Hepatocyte (in vitro differentiated cells): ENCODE measurements at regions not wholly inside any gene's neighbourhood (a gene's known extent, or its start where the extent isn't known, plus 50 kb on each side); places are given as distances from the start of the nearest gene placed in this dataset.

ENCODE experiments used
- DNase-seq: peaks from one replicate; pipeline ENCODE4 v3.0.0-alpha.2; 2016; ENCODE audit warnings: low spot score
- H2AFZ ChIP-seq: fragments of 200-600 bp; sonication (generic); 2 replicates; pipeline ENCODE4 v1.6.0; 2016; ENCODE audit warnings: antibody characterized with exemption, mild to moderate bottlenecking
- H3K27ac ChIP-seq: fragments of 200-600 bp; sonication (generic); 2 replicates; pipeline ENCODE4 v1.5.1; 2016; ENCODE audit warnings: mild to moderate bottlenecking
- H3K27me3 ChIP-seq: fragments of 200-600 bp; sonication (generic); 2 replicates; pipeline ENCODE4 v1.6.1; 2016
- H3K36me3 ChIP-seq: fragments of 200-600 bp; sonication (generic); replicated peaks from 2 replicates; pipeline ENCODE4 v1.5.1; 2016; ENCODE audit warnings: low read depth; ENCODE audit not compliant: insufficient read depth
- H3K4me1 ChIP-seq: fragments of 200-600 bp; sonication (generic); 2 replicates; pipeline ENCODE4 v1.5.1; 2016; ENCODE audit warnings: mild to moderate bottlenecking, moderate library complexity; ENCODE audit not compliant: insufficient read depth
- H3K4me2 ChIP-seq: fragments of 200-600 bp; sonication (generic); 2 replicates; pipeline ENCODE4 v1.6.0; 2016
- H3K4me3 ChIP-seq: fragments of 200-600 bp; sonication (generic); 2 replicates; pipeline ENCODE4 v1.5.1; 2016; ENCODE audit warnings: mild to moderate bottlenecking
- H3K79me2 ChIP-seq: fragments of 200-600 bp; sonication (generic); 2 replicates; pipeline ENCODE4 v1.6.0; 2017; ENCODE audit warnings: mild to moderate bottlenecking
- H3K9me2 ChIP-seq: fragments of 200-600 bp; sonication (generic); replicated peaks from 2 replicates; pipeline ENCODE4 v1.6.0; 2017; ENCODE audit warnings: mild to moderate bottlenecking; ENCODE audit not compliant: insufficient read depth
- H3K9me3 ChIP-seq: fragments of 200-600 bp; sonication (generic); 2 replicates; pipeline ENCODE4 v1.5.1; 2016; ENCODE audit warnings: low read depth, mild to moderate bottlenecking
- H4K20me1 ChIP-seq: fragments of 200-600 bp; sonication (generic); 2 replicates; pipeline ENCODE4 v1.6.0; 2016; ENCODE audit warnings: mild to moderate bottlenecking; ENCODE audit not compliant: insufficient read depth, poor library complexity, severe bottlenecking
- CTCF ChIP-seq: fragments of 200-600 bp; sonication (generic); IDR thresholded peaks from 2 replicates; pipeline ENCODE4 v1.5.1; 2016; ENCODE audit warnings: antibody characterized with exemption, mild to moderate bottlenecking; ENCODE audit not compliant: poor library complexity
- EZH2 ChIP-seq: fragments of 200-600 bp; sonication (generic); IDR thresholded peaks from 2 replicates; pipeline ENCODE4 v1.6.1; 2016; ENCODE audit warnings: antibody characterized with exemption, mild to moderate bottlenecking, borderline replicate concordance
- EZH2phosphoT487 ChIP-seq: fragments of 200-600 bp; sonication (generic); IDR thresholded peaks from one replicate; pipeline ENCODE4 v1.6.1; 2018; ENCODE audit warnings: antibody characterized with exemption, mild to moderate bottlenecking, low read depth, moderate library complexity; ENCODE audit not compliant: unreplicated experiment, severe bottlenecking
- WGBS: methylation state at CpG from one replicate; pipeline ENCODE4 v1.1.6; 2016; ENCODE audit warnings: low lambda C conversion rate; ENCODE audit errors: missing lambda C conversion rate; 5-methylcytosine and 5-hydroxymethylcytosine counted together

- Histone ChIP-seq H3K27ac (no peak overlapping the region), H4K20me1 (no peaks in the 10 kb centered on the region), H3K9me2 (no peaks in the 10 kb centered on the region), H3K4me2 (no peak overlapping the region), H3K9me3 (no peaks in the 10 kb centered on the region), H3K79me2 (no peaks in the 10 kb centered on the region), H3K27me3 (no peaks in the 10 kb centered on the region), H3K4me3 (no peak overlapping the region), H3K36me3 (no peaks in the 10 kb centered on the region), H3K4me1 (no peaks in the 10 kb centered on the region), H2AFZ (no peak overlapping the region)
- 86% methylated on average over 8 of the region's 8 CpGs for WGBS
- DNase-seq: no peak
- no peak for TF ChIP-seq EZH2
- TF ChIP-seq CTCF: no peak
- TF ChIP-seq EZH2phosphoT487: no peak
These were observed 66.7 kb upstream of the GPR26 start for GRCh38 chr10:123599366-123599849.

GRCh38 chr10:123600177-123600576, 66.0 kb upstream of the GPR26 start:
- H4K20me1 ChIP-seq: no peaks in the 10 kb centered on the region
- no peaks in the 10 kb centered on the region for H3K27me3 ChIP-seq
- H2AFZ ChIP-seq: no peak overlapping the region
- no peaks in the 10 kb centered on the region for H3K9me2 ChIP-seq
- H3K4me2 ChIP-seq: no peak overlapping the region
- no peaks in the 10 kb centered on the region for H3K36me3 ChIP-seq
- no peaks in the 10 kb centered on the region for H3K79me2 ChIP-seq
- H3K4me1 ChIP-seq: no peaks in the 10 kb centered on the region
- H3K27ac ChIP-seq: no peak overlapping the region
- no peak for DNase-seq
- no peak overlapping the region for H3K4me3 ChIP-seq
- H3K9me3 ChIP-seq: no peaks in the 10 kb centered on the region
- TF ChIP-seq EZH2phosphoT487 (no peak), CTCF (no peak), EZH2 (no peak)
- 84% methylated on average over 3 of the region's 3 CpGs for WGBS

GRCh38 chr10:123603130-123603529, 63.0 kb upstream of the GPR26 start:
- no peak for TF ChIP-seq EZH2
- TF ChIP-seq CTCF: no peak
- Histone ChIP-seq H3K27ac (no peak overlapping the region), H2AFZ (no peak overlapping the region), H3K79me2 (no peaks in the 10 kb centered on the region), H3K9me3 (no peaks in the 10 kb centered on the region), H3K36me3 (no peaks in the 10 kb centered on the region), H4K20me1 (no peaks in the 10 kb centered on the region), H3K27me3 (peaks cover 12% of the 10 kb centered on the region), H3K4me2 (no peak overlapping the region), H3K4me1 (no peaks in the 10 kb centered on the region), H3K9me2 (no peaks in the 10 kb centered on the region), H3K4me3 (no peak overlapping the region)
- no peak for DNase-seq
- WGBS: 84% methylated on average over 4 of the region's 4 CpGs

GRCh38 chr10:123604506-123604905, 61.6 kb upstream of the GPR26 start:
- H3K27ac ChIP-seq: no peak overlapping the region
- H3K36me3 ChIP-seq: no peaks in the 10 kb centered on the region

More at GRCh38 chr10:123604506-123604905, 61.6 kb upstream of the GPR26 start:
- peaks cover 21% of the 10 kb centered on the region for H3K27me3 ChIP-seq
- TF ChIP-seq EZH2 (no peak), CTCF (no peak), EZH2phosphoT487 (no peak)
- H3K9me2 ChIP-seq: no peaks in the 10 kb centered on the region
- WGBS: 76% methylated on average over 6 of the region's 6 CpGs
- no peaks in the 10 kb centered on the region for H3K4me1 ChIP-seq
- H4K20me1 ChIP-seq: no peaks in the 10 kb centered on the region
- no peak overlapping the region for H3K4me3 ChIP-seq
- DNase-seq: no peak
- no peak overlapping the region for H3K4me2 ChIP-seq
- H3K79me2 ChIP-seq: no peaks in the 10 kb centered on the region
- H2AFZ ChIP-seq: no peak overlapping the region
- no peaks in the 10 kb centered on the region for H3K9me3 ChIP-seq
